ENCODE measurements at regions not wholly inside any gene's neighbourhood (a gene's known extent, or its start where the extent isn't known, plus 50 kb on each side); places are given as distances from the start of the nearest gene placed in this dataset.

GRCh38 chr12:66965621-66966020, 286.7 kb upstream of the GRIP1 start:
- Mint-ChIP-seq H3K4me1 (ENCODE audit: low read depth) (peaks cover 11% of the 10 kb centered on the region), H3K27me3 (ENCODE audit: low read depth) (peaks cover 14% of the 10 kb centered on the region), H3K4me3 (ENCODE audit: low read depth) (no peak overlapping the region), H3K36me3 (ENCODE audit: low read depth) (no peaks in the 10 kb centered on the region), H3K27ac (no peak overlapping the region), H3K9me3 (no peaks in the 10 kb centered on the region)
- intact Hi-C loops (cut with micrococcal nuclease) = no loop called here
- no peak for DNase-seq (ENCODE audit: low spot score)

- Mint-ChIP-seq H3K27me3 (ENCODE audit: low read depth) (peaks cover 11% of the 10 kb centered on the region), H3K4me1 (ENCODE audit: low read depth) (peaks cover 4% of the 10 kb centered on the region), H3K4me3 (ENCODE audit: low read depth) (no peak overlapping the region), H3K27ac (no peak overlapping the region), H3K9me3 (no peaks in the 10 kb centered on the region), H3K36me3 (ENCODE audit: low read depth) (no peaks in the 10 kb centered on the region)
- no peak for DNase-seq (ENCODE audit: low spot score)
- intact Hi-C loops (cut with micrococcal nuclease) = no loop called here
Measured at GRCh38 chr12:66971816-66972215, 292.9 kb upstream of the GRIP1 start.

GRCh38 chr12:66976526-66976925, 292.6 kb upstream of the CAND1 start:
- intact Hi-C loops (cut with micrococcal nuclease) = no loop called here
- Mint-ChIP-seq H3K27me3 (ENCODE audit: low read depth) (peaks cover 4% of the 10 kb centered on the region), H3K36me3 (ENCODE audit: low read depth) (no peaks in the 10 kb centered on the region), H3K9me3 (no peaks in the 10 kb centered on the region), H3K4me1 (ENCODE audit: low read depth) (no peaks in the 10 kb centered on the region), H3K27ac (no peak overlapping the region), H3K4me3 (ENCODE audit: low read depth) (no peak overlapping the region)
- DNase-seq (ENCODE audit: low spot score) = no peak

- Mint-ChIP-seq H3K36me3 (ENCODE audit: low read depth) (no peaks in the 10 kb centered on the region), H3K4me1 (ENCODE audit: low read depth) (no peaks in the 10 kb centered on the region), H3K27me3 (ENCODE audit: low read depth) (peaks cover 2% of the 10 kb centered on the region), H3K27ac (no peak overlapping the region), H3K9me3 (no peaks in the 10 kb centered on the region), H3K4me3 (ENCODE audit: low read depth) (no peak overlapping the region)
- no peak for DNase-seq (ENCODE audit: low spot score)
- intact Hi-C loops (cut with micrococcal nuclease) = no loop called here
Measured at GRCh38 chr12:66978802-66979201, 290.4 kb upstream of the CAND1 start.

GRCh38 chr12:66979251-66979650, 289.9 kb upstream of the CAND1 start:
- DNase-seq (ENCODE audit: low spot score) = no peak
- Mint-ChIP-seq H3K27me3 (ENCODE audit: low read depth) (peaks cover 3% of the 10 kb centered on the region), H3K4me1 (ENCODE audit: low read depth) (no peaks in the 10 kb centered on the region), H3K27ac (no peak overlapping the region), H3K36me3 (ENCODE audit: low read depth) (no peaks in the 10 kb centered on the region), H3K4me3 (ENCODE audit: low read depth) (no peak overlapping the region), H3K9me3 (no peaks in the 10 kb centered on the region)
- intact Hi-C loops (cut with micrococcal nuclease) = no loop called here

- Mint-ChIP-seq H3K27me3 (ENCODE audit: low read depth) (peaks cover 2% of the 10 kb centered on the region), H3K27ac (no peak overlapping the region), H3K4me3 (ENCODE audit: low read depth) (no peak overlapping the region), H3K9me3 (no peaks in the 10 kb centered on the region), H3K36me3 (ENCODE audit: low read depth) (no peaks in the 10 kb centered on the region), H3K4me1 (ENCODE audit: low read depth) (no peaks in the 10 kb centered on the region)
- no peak for DNase-seq (ENCODE audit: low spot score)
- intact Hi-C loops (cut with micrococcal nuclease) = no loop called here
Measured at GRCh38 chr12:66984077-66984476, 285.1 kb upstream of the CAND1 start.

GRCh38 chr12:66984962-66985361, 284.2 kb upstream of the CAND1 start:
- Mint-ChIP-seq H3K27me3 (ENCODE audit: low read depth) (peaks cover 2% of the 10 kb centered on the region), H3K4me1 (ENCODE audit: low read depth) (no peaks in the 10 kb centered on the region), H3K4me3 (ENCODE audit: low read depth) (no peak overlapping the region), H3K9me3 (no peaks in the 10 kb centered on the region), H3K27ac (no peak overlapping the region), H3K36me3 (ENCODE audit: low read depth) (no peaks in the 10 kb centered on the region)
- DNase-seq (ENCODE audit: low spot score) = no peak
- intact Hi-C loops (cut with micrococcal nuclease) = no loop called here

GRCh38 chr12:66999141-66999540, 270.0 kb upstream of the CAND1 start:
- Mint-ChIP-seq H3K36me3 (ENCODE audit: low read depth) (no peaks in the 10 kb centered on the region), H3K27me3 (ENCODE audit: low read depth) (peaks cover 2% of the 10 kb centered on the region), H3K4me3 (ENCODE audit: low read depth) (no peak overlapping the region), H3K27ac (no peak overlapping the region), H3K9me3 (no peaks in the 10 kb centered on the region), H3K4me1 (ENCODE audit: low read depth) (no peaks in the 10 kb centered on the region)
- intact Hi-C loops (cut with micrococcal nuclease) = no loop called here
- DNase-seq (ENCODE audit: low spot score) = no peak

- no peak overlapping the region for H3K27ac Mint-ChIP-seq
- peaks cover 4% of the 10 kb centered on the region for H3K27me3 Mint-ChIP-seq (ENCODE audit: low read depth)
- H3K36me3 Mint-ChIP-seq (ENCODE audit: low read depth) = no peaks in the 10 kb centered on the region
- H3K4me3 Mint-ChIP-seq (ENCODE audit: low read depth) = no peak overlapping the region
- DNase-seq (ENCODE audit: low spot score) = no peak
- no peaks in the 10 kb centered on the region for H3K9me3 Mint-ChIP-seq
- H3K4me1 Mint-ChIP-seq (ENCODE audit: low read depth) = no peaks in the 10 kb centered on the region
- intact Hi-C loops (cut with micrococcal nuclease) = no loop called here
Measured at GRCh38 chr12:67001251-67001650, 267.9 kb upstream of the CAND1 start.

- no peak overlapping the region for H3K4me3 Mint-ChIP-seq (ENCODE audit: low read depth)
- H3K27me3 Mint-ChIP-seq (ENCODE audit: low read depth) = peaks cover 4% of the 10 kb centered on the region
- no peak overlapping the region for H3K27ac Mint-ChIP-seq
- DNase-seq (ENCODE audit: low spot score) = no peak
- H3K4me1 Mint-ChIP-seq (ENCODE audit: low read depth) = no peaks in the 10 kb centered on the region
- H3K36me3 Mint-ChIP-seq (ENCODE audit: low read depth) = no peaks in the 10 kb centered on the region
- intact Hi-C loops (cut with micrococcal nuclease) = no loop called here
- no peaks in the 10 kb centered on the region for H3K9me3 Mint-ChIP-seq
Measured at GRCh38 chr12:67002720-67003119, 266.4 kb upstream of the CAND1 start.

- H3K36me3 Mint-ChIP-seq (ENCODE audit: low read depth) = no peaks in the 10 kb centered on the region
- H3K4me3 Mint-ChIP-seq (ENCODE audit: low read depth) = no peak overlapping the region
- no peak for DNase-seq (ENCODE audit: low spot score)
- H3K27ac Mint-ChIP-seq = no peak overlapping the region
- intact Hi-C loops (cut with micrococcal nuclease) = no loop called here
- H3K4me1 Mint-ChIP-seq (ENCODE audit: low read depth) = no peaks in the 10 kb centered on the region
- no peaks in the 10 kb centered on the region for H3K9me3 Mint-ChIP-seq
- peaks cover 2% of the 10 kb centered on the region for H3K27me3 Mint-ChIP-seq (ENCODE audit: low read depth)
Measured at GRCh38 chr12:67006610-67007009, 262.5 kb upstream of the CAND1 start.

- intact Hi-C loops (cut with micrococcal nuclease) = no loop called here
- Mint-ChIP-seq H3K36me3 (ENCODE audit: low read depth) (no peaks in the 10 kb centered on the region), H3K27me3 (ENCODE audit: low read depth) (peaks cover 1% of the 10 kb centered on the region), H3K9me3 (no peaks in the 10 kb centered on the region), H3K4me3 (ENCODE audit: low read depth) (no peak overlapping the region), H3K4me1 (ENCODE audit: low read depth) (no peaks in the 10 kb centered on the region), H3K27ac (no peak overlapping the region)
- no peak for DNase-seq (ENCODE audit: low spot score)
Measured at GRCh38 chr12:67014642-67015041, 254.5 kb upstream of the CAND1 start.

- no peak for DNase-seq (ENCODE audit: low spot score)
- Mint-ChIP-seq H3K4me3 (ENCODE audit: low read depth) (no peak overlapping the region), H3K27ac (no peak overlapping the region), H3K4me1 (ENCODE audit: low read depth) (no peaks in the 10 kb centered on the region), H3K36me3 (ENCODE audit: low read depth) (no peaks in the 10 kb centered on the region), H3K27me3 (ENCODE audit: low read depth) (peaks cover 1% of the 10 kb centered on the region), H3K9me3 (no peaks in the 10 kb centered on the region)
- intact Hi-C loops (cut with micrococcal nuclease) = no loop called here
Measured at GRCh38 chr12:67018105-67018504, 251.1 kb upstream of the CAND1 start.

- intact Hi-C loops (cut with micrococcal nuclease) = no loop called here
Measured at GRCh38 chr12:67019070-67019469, 250.1 kb upstream of the CAND1 start.

More at GRCh38 chr12:67019070-67019469, 250.1 kb upstream of the CAND1 start:
- Mint-ChIP-seq H3K36me3 (ENCODE audit: low read depth) (no peaks in the 10 kb centered on the region), H3K9me3 (no peaks in the 10 kb centered on the region), H3K27ac (no peak overlapping the region), H3K4me1 (ENCODE audit: low read depth) (no peaks in the 10 kb centered on the region), H3K4me3 (ENCODE audit: low read depth) (no peak overlapping the region), H3K27me3 (ENCODE audit: low read depth) (peaks cover under 1% of the 10 kb centered on the region)
- DNase-seq (ENCODE audit: low spot score) = no peak
